ENCODE measurements at regions not wholly inside any gene's neighbourhood (a gene's known extent, or its start where the extent isn't known, plus 50 kb on each side); places are given as distances from the start of the nearest gene placed in this dataset.
A peak's percentile ranks its signal among the peaks of the same experiment; 100 is the strongest.

GRCh38 chr17:77675411-77675810, 283.1 kb upstream of the TNRC6C start:
- 88 to 96% (median 93%) methylated on average over 8 of the region's 8 CpGs for WGBS, 5 donors
- Histone ChIP-seq H3K27ac (no peak overlapping the region), H3K4me3 (no peak overlapping the region), H3K4me1 (peaks cover 5 to 13% (median 7%) of the 10 kb centered on the region in 4 donors), H3K9me3 (no peaks in the 10 kb centered on the region), H3K36me3 (no peaks in the 10 kb centered on the region), H3K27me3 (peaks cover 0 to 23% (median 0%) of the 10 kb centered on the region in 3 donors)
- no peak for DNase-seq
- intact Hi-C loops (cut with DNase I; ENCODE audit: low total_unique reads): no loop called here
- TF ChIP-seq POLR2AphosphoS5 (IDR thresholded peaks at IDR 0.05): no peak
- no peak for TF ChIP-seq CTCF (IDR thresholded peaks at IDR 0.05)
- TF ChIP-seq EP300 (IDR thresholded peaks at IDR 0.05): no peak
- no peak for TF ChIP-seq POLR2A (IDR thresholded peaks at IDR 0.05)

- WGBS, 5 donors: 55 to 69% (median 64%) methylated on average over 5 of the region's 5 CpGs
- no peak overlapping the region for H3K4me3 ChIP-seq
Measured at GRCh38 chr17:77675816-77676215, 282.7 kb upstream of the TNRC6C start.

GRCh38 chr17:77676237-77676661, 282.3 kb upstream of the TNRC6C start:
- Histone ChIP-seq H3K27me3 (peaks cover 0 to 23% (median 0%) of the 10 kb centered on the region in 3 donors), H3K27ac (peak overlapping the region in 1 of 5 donors; percentile 41), H3K36me3 (no peaks in the 10 kb centered on the region), H3K4me1 (peaks cover 5 to 13% (median 7%) of the 10 kb centered on the region in 4 donors), H3K4me3 (no peak overlapping the region), H3K9me3 (no peaks in the 10 kb centered on the region)
- TF ChIP-seq POLR2A (IDR thresholded peaks at IDR 0.05) (no peak), CTCF (IDR thresholded peaks at IDR 0.05) (no peak), POLR2AphosphoS5 (IDR thresholded peaks at IDR 0.05) (no peak), EP300 (IDR thresholded peaks at IDR 0.05) (no peak)
- intact Hi-C loops (cut with DNase I; ENCODE audit: low total_unique reads): no loop called here
- 49 to 58% (median 51%) methylated on average over 22 to 23 of the region's 23 CpGs for WGBS, 5 donors
- DNase-seq: peak in 1 of 2 donors; percentile 53

More at GRCh38 chr17:77675816-77676215, 282.7 kb upstream of the TNRC6C start:
- Histone ChIP-seq H3K4me1 (peaks cover 5 to 13% (median 7%) of the 10 kb centered on the region in 4 donors), H3K27me3 (peaks cover 0 to 23% (median 0%) of the 10 kb centered on the region in 3 donors), H3K9me3 (no peaks in the 10 kb centered on the region), H3K27ac (peak overlapping the region in 1 of 5 donors; percentile 41), H3K36me3 (no peaks in the 10 kb centered on the region)
- TF ChIP-seq POLR2AphosphoS5 (IDR thresholded peaks at IDR 0.05) (no peak), CTCF (IDR thresholded peaks at IDR 0.05) (no peak), EP300 (IDR thresholded peaks at IDR 0.05) (no peak), POLR2A (IDR thresholded peaks at IDR 0.05) (no peak)
- no peak for DNase-seq
- intact Hi-C loops (cut with DNase I; ENCODE audit: low total_unique reads): no loop called here

- peak in 1 of 2 donors; percentile 30 for DNase-seq
- TF ChIP-seq POLR2AphosphoS5 (IDR thresholded peaks at IDR 0.05): no peak
- no peak for TF ChIP-seq POLR2A (IDR thresholded peaks at IDR 0.05)
- no peak for TF ChIP-seq EP300 (IDR thresholded peaks at IDR 0.05)
- no peak for TF ChIP-seq CTCF (IDR thresholded peaks at IDR 0.05)
- Histone ChIP-seq H3K9me3 (no peaks in the 10 kb centered on the region), H3K4me1 (peaks cover 6 to 22% (median 9%) of the 10 kb centered on the region in 4 donors), H3K4me3 (no peak overlapping the region), H3K36me3 (no peaks in the 10 kb centered on the region), H3K27me3 (peaks cover 0 to 21% (median 0%) of the 10 kb centered on the region in 3 donors), H3K27ac (no peak overlapping the region)
- 69 to 81% (median 72%) methylated on average over 4 of the region's 4 CpGs for WGBS, 5 donors
- intact Hi-C loops (cut with DNase I; ENCODE audit: low total_unique reads): no loop called here
Measured at GRCh38 chr17:77677211-77677610, 281.3 kb upstream of the TNRC6C start.

All from stomach (tissue), 8 donors.